ENCODE measurements at regions not wholly inside any gene's neighbourhood (a gene's known extent, or its start where the extent isn't known, plus 50 kb on each side); places are given as distances from the start of the nearest gene placed in this dataset.

GRCh38 chr4:129378364-129378763, 282.4 kb downstream of the C4orf33 start:
- TF ChIP-seq CTCF (conservative IDR thresholded peaks at IDR 0.05 in 1 of 2, IDR thresholded peaks at IDR 0.05 in 1 of 2; ENCODE audit: low read depth in 1 of 2, low read length in 2 of 2) (no peak), EZH2 (IDR thresholded peaks at IDR 0.05; ENCODE audit: low read length, missing control alignments) (no peak)

All from fibroblast of lung (primary cell).